ENCODE measurements at regions not wholly inside any gene's neighbourhood (a gene's known extent, or its start where the extent isn't known, plus 50 kb on each side); places are given as distances from the start of the nearest gene placed in this dataset.
"Not testable (repeated sequence)": the region's sequence is repeated elsewhere in the genome, so short reads cannot be mapped to it uniquely, and the experiment has no call there.

DNA sequence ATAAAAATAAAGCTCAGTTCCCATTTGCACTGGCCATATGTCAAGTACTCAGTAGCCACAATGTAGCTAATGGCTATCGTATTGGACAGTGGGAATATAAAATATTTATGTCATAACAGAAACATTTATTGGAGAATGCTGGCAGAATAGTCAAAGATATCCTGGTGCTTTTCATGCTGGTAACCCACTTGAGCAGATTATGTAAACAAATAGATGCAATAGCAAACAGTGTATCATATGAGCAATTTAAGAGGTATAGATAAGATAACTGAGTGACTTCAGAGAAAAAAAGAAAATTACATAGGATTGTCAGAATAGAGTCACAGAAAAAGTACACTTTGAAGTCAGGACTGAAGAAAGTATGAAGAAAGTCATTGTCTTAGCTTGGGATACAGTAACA is 426.6 kb downstream of the NDFIP2 start:
- no peak for DNase-seq

GRCh38 chr13:79906345-79906744 is 425.4 kb downstream of the NDFIP2 start:
- DNase-seq, result no peak

- no peak for DNase-seq
Measured at GRCh38 chr13:79905018-79905417, 424.1 kb downstream of the NDFIP2 start.

GRCh38 chr13:79904581-79904980 is 423.6 kb downstream of the NDFIP2 start:
- no peak for DNase-seq

DNA sequence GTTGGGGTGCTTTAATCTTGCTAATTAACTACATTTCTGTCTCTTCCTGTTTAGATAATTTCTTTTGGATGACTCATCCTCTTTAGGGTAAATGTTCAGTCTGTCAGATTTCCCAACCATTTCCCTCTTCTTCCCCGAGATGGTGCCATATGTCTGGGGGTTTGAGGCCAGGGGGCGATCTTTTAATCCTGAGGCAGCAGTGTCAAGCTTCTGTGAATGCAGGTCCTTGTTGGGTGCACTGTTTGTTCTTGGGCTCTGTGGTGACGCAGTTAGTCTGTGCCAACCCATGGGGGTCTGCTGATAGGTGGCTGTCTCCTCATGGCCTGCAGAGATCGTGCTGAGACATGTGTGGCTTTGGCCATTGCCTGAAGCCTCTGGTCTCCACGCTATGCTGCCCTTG is 420.4 kb downstream of the NDFIP2 start:
- no peak for DNase-seq

GRCh38 chr13:79900356-79900755 is 419.4 kb downstream of the NDFIP2 start:
- no peak for DNase-seq

DNA sequence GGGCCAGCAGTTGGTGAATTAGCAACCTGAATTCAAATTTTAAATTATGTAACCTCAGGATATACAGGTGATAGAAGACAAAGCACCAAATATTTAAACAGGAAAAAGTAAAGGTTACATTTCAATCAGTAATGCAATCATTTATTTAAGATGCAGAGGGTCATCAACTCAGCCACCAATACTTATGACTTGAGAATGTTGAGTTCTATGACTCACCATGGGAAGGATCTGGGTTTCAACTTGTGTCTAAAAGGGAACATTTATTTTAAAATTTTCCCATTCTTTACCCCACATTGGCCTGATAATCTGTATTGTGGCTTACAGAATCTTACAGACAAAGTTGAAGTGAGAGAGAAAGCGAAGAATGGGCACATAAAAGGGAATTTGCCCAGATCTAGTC is 418.0 kb downstream of the NDFIP2 start:
- no peak for DNase-seq

GRCh38 chr13:79898202-79898826 is 417.4 kb downstream of the NDFIP2 start:
- no peak for DNase-seq

- no peak for DNase-seq
Measured at GRCh38 chr13:79896851-79897250, 415.9 kb downstream of the NDFIP2 start.

GRCh38 chr13:79895416-79895815 is 414.5 kb downstream of the NDFIP2 start:
- no peak for DNase-seq

DNA sequence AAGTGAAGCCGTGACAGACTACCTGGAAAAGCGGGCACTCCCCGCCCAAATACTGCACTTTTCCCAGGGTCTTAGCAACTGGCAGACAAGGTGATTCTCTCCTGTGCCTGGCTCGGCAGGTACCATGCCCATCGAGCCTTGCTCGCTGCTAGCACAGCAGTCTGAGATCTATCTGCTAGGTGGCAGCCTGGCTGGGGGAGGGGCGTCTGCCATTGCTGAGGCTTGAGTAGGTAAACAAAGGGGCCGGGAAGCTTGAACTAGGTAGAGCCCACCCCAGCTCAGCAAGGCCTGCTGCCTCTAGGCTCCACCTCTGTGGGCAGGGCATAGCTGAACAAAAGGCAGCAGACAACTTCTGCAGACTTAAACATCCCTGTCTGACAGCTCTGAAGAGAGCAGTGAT is 406.3 kb downstream of the NDFIP2 start:
- not testable (repeated sequence) for DNase-seq

GRCh38 chr13:79886601-79887000 is 405.6 kb downstream of the NDFIP2 start:
- DNase-seq, result no peak

DNA sequence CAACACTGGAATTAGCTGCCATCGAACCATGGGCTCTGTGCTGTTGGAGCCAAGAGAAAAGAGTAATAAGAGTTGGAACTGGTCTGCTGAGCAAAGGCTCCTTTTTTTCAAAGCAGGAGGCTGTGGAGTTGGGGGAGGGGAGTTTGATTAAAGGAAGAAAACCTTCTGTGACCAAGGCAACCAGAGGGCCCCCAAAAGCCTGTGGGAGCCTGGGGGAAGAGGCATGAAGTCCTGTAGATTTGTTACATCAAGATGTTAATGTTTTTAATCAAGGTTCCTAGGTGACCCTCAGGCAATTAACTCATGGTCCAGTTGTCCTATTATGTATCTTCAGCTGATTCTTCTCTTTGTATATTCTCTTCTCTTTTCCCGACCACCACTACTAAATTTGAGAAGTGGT is 403.9 kb downstream of the NDFIP2 start:
- DNase-seq, result no peak

DNA sequence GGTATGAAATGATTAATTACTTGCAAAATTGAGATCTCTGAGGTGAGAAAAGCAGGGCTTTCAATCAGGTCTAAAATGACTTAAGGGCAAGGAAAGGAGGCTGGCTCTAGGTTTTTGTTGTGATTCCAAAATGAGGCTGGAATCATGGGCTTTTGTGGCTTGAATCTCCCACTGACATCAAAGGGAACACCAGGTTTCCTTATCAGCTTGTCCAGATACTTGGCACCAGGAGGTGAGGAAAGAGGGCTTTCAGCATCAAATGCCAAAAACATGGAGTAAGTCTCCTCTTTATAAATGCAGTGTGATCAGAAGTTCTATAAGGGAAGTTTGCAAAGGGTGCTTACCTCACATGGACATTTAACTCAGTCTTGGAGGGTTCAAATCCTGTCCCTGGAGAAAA is 402.3 kb downstream of the NDFIP2 start:
- DNase-seq, result no peak

GRCh38 chr13:79880818-79881217 is 399.9 kb downstream of the NDFIP2 start:
- no peak for DNase-seq

- DNase-seq, result no peak
Measured at GRCh38 chr13:79874396-79875360, 393.7 kb downstream of the NDFIP2 start.

GRCh38 chr13:79871594-79871993 is 390.6 kb downstream of the NDFIP2 start:
- no peak for DNase-seq

DNA sequence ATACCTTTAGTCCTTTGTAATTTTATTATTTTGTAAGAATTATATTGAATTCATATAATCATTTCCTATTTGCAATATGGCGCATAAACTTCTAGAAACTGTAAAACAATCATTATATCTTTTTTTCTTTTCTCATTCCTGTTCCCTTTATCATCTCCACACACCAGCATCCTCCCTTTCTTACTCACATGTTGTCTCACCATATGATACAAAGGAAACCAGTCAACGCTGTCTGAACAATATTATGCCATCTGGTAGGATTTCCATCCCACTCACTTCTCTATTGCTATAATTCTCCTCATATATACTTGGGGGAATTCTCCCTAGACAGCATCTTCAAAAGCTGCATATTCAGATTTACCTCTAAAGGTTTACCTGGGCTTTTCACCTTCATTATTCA is 389.8 kb downstream of the NDFIP2 start:
- no peak for DNase-seq

DNA sequence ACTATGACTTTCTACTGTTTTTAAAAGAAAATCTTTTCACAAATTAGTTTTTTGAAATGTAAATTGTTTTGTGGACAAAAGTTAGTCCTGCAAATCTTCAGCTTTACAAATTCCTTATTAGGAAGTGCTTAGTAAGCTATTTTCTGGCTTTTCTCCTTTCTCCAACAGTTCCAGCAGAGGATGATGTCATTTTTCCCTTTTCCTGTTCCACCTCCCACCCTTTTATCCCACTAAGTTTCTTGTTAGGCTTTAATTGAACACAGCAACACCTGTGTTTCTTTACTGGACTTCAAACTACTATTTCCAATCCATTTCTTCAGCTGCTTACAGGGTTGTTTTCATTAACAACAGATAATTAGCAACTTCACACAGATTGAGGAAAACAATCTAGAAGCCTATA is 389.2 kb downstream of the NDFIP2 start:
- DNase-seq, result no peak

GRCh38 chr13:79869326-79869725 is 388.4 kb downstream of the NDFIP2 start:
- no peak for DNase-seq

- no peak for DNase-seq
Measured at GRCh38 chr13:79867254-79867653, 386.3 kb downstream of the NDFIP2 start.

- no peak for DNase-seq
Measured at GRCh38 chr13:79866436-79866835, 385.5 kb downstream of the NDFIP2 start.

DNA sequence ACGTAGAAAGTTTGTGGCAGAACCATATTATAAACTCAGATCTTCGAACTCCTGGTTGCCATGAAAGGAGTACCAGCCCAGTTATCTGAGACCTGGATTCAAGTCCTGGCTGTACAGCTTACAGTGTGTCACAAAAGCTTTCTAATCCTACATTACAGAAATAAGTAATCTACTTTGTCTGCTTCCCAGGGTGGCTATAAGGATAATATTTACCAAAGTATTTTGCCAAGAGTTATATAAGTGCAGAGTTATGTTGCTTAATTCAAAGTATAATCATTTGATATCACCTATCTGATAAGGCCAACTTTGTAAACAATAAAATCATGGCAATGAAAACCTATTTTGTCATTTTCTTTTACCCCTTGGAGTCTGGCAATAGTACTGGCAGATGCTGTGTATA is 381.6 kb downstream of the NDFIP2 start:
- DNase-seq, result no peak

DNA sequence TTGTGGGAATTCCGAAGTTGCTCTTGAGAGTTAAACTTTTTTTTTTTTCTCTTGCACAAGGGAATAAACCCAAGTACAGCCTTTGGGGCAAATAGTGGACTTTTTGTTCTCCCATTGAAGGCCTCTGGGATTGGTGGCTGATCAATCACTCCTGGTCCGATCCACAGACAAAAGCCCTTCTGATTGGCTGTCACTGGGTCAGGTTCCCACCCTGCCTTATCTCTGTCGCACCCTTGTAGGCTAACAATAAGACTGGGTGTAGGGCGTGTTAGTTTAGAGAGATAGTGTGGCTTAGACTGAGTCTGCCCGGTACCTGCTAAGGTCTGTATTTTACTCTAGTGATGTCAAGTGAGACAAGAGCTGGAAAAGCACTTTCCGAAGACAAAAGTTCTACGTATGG is 380.8 kb downstream of the NDFIP2 start:
- DNase-seq, result no peak
